Skeletal muscle tissue (tissue), 4 donors: ENCODE measurements at regions not wholly inside any gene's neighbourhood (a gene's known extent, or its start where the extent isn't known, plus 50 kb on each side); places are given as distances from the start of the nearest gene placed in this dataset. TPM values are rescaled to one million over a fixed set of nuclear protein-coding genes. Genes with fewer than 3 reads are reported as not detected.

Experiments
- H3K27ac ChIP-seq: one replicate; pipeline ENCODE4 v1.7.0; 2013; ENCODE audit warnings: mild to moderate bottlenecking, low read depth, low read length, inconsistent platforms
- H3K27me3 ChIP-seq, 3 donors: one replicate each; pipeline ENCODE4 v1.7.0; 2013; ENCODE audit warnings: low read length in 3 of 3; ENCODE audit not compliant: control insufficient read depth in 3 of 3, insufficient read depth in 3 of 3
- H3K36me3 ChIP-seq, 3 donors: one replicate each; pipeline ENCODE4 v1.7.0; 2013; ENCODE audit warnings: low read length in 3 of 3; ENCODE audit not compliant: control insufficient read depth in 3 of 3, insufficient read depth in 3 of 3
- H3K4me1 ChIP-seq, 3 donors: one replicate each; pipeline ENCODE4 v1.7.0; 2013; ENCODE audit warnings: low read length in 3 of 3, mild to moderate bottlenecking in 3 of 3; ENCODE audit not compliant: control insufficient read depth in 3 of 3, insufficient read depth in 3 of 3
- H3K4me3 ChIP-seq, 3 donors: one replicate each; pipeline ENCODE4 v1.7.0; 2013; ENCODE audit warnings: low read length in 3 of 3
- H3K9ac ChIP-seq, 3 donors: one replicate each; pipeline ENCODE4 v1.7.0; 2013; ENCODE audit warnings: low read length in 3 of 3, mild to moderate bottlenecking in 3 of 3, moderate library complexity in 2 of 3, low read depth in 1 of 3
- H3K9me3 ChIP-seq, 3 donors: one replicate each; pipeline ENCODE4 v1.7.0; 2013; ENCODE audit warnings: low read length in 3 of 3; ENCODE audit not compliant: control insufficient read depth in 3 of 3
- small RNA-seq: library from RNA; depleted of rRNA; stranded (forward); fragments of <200 nt; gene quantifications from one replicate; pipeline ENCODE3, GENCODE V24; 2014
- donor health status: Osteomylitis.

DNA sequence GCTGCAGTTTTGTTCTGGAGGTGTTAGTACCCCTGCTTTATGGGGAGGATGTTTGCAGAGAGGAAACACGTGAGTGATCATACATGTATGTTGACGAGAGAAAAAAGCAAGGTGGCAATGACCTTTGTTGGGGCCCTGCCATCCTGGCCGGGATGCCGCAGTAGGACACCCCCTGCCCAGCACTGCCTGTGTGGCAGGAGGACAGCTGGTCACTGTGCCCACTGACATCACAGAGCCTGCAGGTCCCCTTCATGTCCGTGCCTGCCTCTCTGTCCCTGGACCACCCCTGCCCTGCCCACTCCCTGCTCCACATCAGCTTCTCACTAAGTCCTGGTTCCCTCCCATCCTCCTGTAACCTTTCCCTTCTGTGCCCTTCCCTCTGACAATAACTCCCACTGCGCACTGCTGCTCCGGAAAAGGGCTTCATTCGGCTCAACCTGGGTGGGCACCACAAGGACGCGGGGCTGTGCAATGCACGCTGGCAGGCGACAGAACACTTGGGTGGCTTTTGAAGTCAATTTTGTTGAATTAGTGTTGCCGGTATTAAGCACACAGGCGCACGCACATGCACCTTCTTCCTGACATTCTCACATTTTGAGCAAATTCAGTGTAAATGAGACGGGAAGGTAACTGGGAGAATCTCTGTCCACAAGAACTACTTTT lies 51.5 kb upstream of the TWIST2 start:
- Histone ChIP-seq H3K9ac (no peak overlapping the region), H3K27ac (no peak overlapping the region), H3K9me3 (no peaks in the 10 kb centered on the region), H3K27me3 (peaks cover 25 to 33% (median 25%) of the 10 kb centered on the region in 3 donors), H3K4me1 (no peaks in the 10 kb centered on the region), H3K36me3 (no peaks in the 10 kb centered on the region), H3K4me3 (no peak overlapping the region)

- no peaks in the 10 kb centered on the region for H3K4me1 ChIP-seq
- H3K9ac ChIP-seq, result no peak overlapping the region
- H3K4me3 ChIP-seq, result no peak overlapping the region
- no peaks in the 10 kb centered on the region for H3K9me3 ChIP-seq
- H3K27ac ChIP-seq, result no peak overlapping the region
- H3K27me3 ChIP-seq, result peaks cover 31 to 36% (median 31%) of the 10 kb centered on the region in 3 donors
- no peaks in the 10 kb centered on the region for H3K36me3 ChIP-seq
Observed at GRCh38 chr2:238797537-238797936, 50.3 kb upstream of the TWIST2 start.

Small RNA genes in the stretch of these regions (small RNA-seq; reads per million reads assigned to genes)
- not detected for gene AC113618.1
